ENCODE measurements at regions not wholly inside any gene's neighbourhood (a gene's known extent, or its start where the extent isn't known, plus 50 kb on each side); places are given as distances from the start of the nearest gene placed in this dataset.

GRCh38 chr13:84661718-84662117, 779.4 kb upstream of the SLITRK1 start:
- H3K36me3 Mint-ChIP-seq (ENCODE audit: insufficient read depth in 2 of 2), result no peaks in the 10 kb centered on the region
- no peaks in the 10 kb centered on the region for H3K4me1 Mint-ChIP-seq (ENCODE audit: low read depth)
- ATAC-seq (replicated peaks in 1 of 2), result no peak
- DNase-seq, result no peak
- H3K27ac Mint-ChIP-seq, result no peak overlapping the region
- no peak overlapping the region for H3K4me3 Mint-ChIP-seq
- no peaks in the 10 kb centered on the region for H3K27me3 Mint-ChIP-seq (ENCODE audit: low read depth)
- H3K9me3 Mint-ChIP-seq, result peaks cover 1 to 9% of the 10 kb centered on the region in 2 donors

DNA sequence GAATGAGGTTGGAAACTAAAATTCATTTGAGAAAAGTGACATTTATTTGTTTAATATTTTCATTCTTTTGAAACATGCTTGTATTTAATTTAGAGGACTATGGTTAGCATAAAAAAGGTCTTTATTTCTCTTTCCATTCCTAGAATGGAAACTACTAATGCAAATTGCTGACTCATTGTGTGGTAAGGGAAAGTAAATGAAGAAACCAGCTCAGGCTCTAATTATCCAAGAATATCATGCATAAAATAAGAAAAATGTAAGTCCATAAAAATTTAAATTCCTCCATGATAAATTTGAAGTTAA, 777.0 kb upstream of the SLITRK1 start:
- peaks cover 0 to 6% of the 10 kb centered on the region in 2 donors for H3K9me3 Mint-ChIP-seq
- no peaks in the 10 kb centered on the region for H3K4me1 Mint-ChIP-seq (ENCODE audit: low read depth)
- H3K36me3 Mint-ChIP-seq (ENCODE audit: insufficient read depth in 2 of 2), result no peaks in the 10 kb centered on the region
- no peak for ATAC-seq (replicated peaks in 1 of 2)
- H3K27me3 Mint-ChIP-seq (ENCODE audit: low read depth), result no peaks in the 10 kb centered on the region
- no peak for DNase-seq
- no peak overlapping the region for H3K27ac Mint-ChIP-seq
- no peak overlapping the region for H3K4me3 Mint-ChIP-seq

- Mint-ChIP-seq H3K36me3 (ENCODE audit: insufficient read depth in 2 of 2) (no peaks in the 10 kb centered on the region), H3K27ac (no peak overlapping the region), H3K9me3 (peaks cover 0 to 5% of the 10 kb centered on the region in 2 donors), H3K4me3 (no peak overlapping the region), H3K4me1 (ENCODE audit: low read depth) (no peaks in the 10 kb centered on the region), H3K27me3 (ENCODE audit: low read depth) (no peaks in the 10 kb centered on the region)
- ATAC-seq (replicated peaks in 1 of 2) (no peak), DNase-seq (no peak)
These were observed 776.5 kb upstream of the SLITRK1 start for GRCh38 chr13:84658491-84659358.

GRCh38 chr13:84655677-84656076, 773.4 kb upstream of the SLITRK1 start:
- Mint-ChIP-seq H3K27me3 (ENCODE audit: low read depth) (no peaks in the 10 kb centered on the region), H3K4me1 (ENCODE audit: low read depth) (no peaks in the 10 kb centered on the region), H3K9me3 (no peaks in the 10 kb centered on the region), H3K36me3 (ENCODE audit: insufficient read depth in 2 of 2) (no peaks in the 10 kb centered on the region), H3K4me3 (no peak overlapping the region), H3K27ac (no peak overlapping the region)
- ATAC-seq (replicated peaks in 1 of 2) (no peak), DNase-seq (no peak)

- DNase-seq, result no peak
- no peak overlapping the region for H3K27ac Mint-ChIP-seq
- H3K36me3 Mint-ChIP-seq (ENCODE audit: insufficient read depth in 2 of 2), result no peaks in the 10 kb centered on the region
- H3K9me3 Mint-ChIP-seq, result no peaks in the 10 kb centered on the region
- no peak overlapping the region for H3K4me3 Mint-ChIP-seq
- no peak for ATAC-seq (replicated peaks in 1 of 2)
- H3K4me1 Mint-ChIP-seq (ENCODE audit: low read depth), result no peaks in the 10 kb centered on the region
- H3K27me3 Mint-ChIP-seq (ENCODE audit: low read depth), result no peaks in the 10 kb centered on the region
These were observed 772.5 kb upstream of the SLITRK1 start for GRCh38 chr13:84654654-84655275.

GRCh38 chr13:84653915-84654534, 771.8 kb upstream of the SLITRK1 start:
- no peaks in the 10 kb centered on the region for H3K27me3 Mint-ChIP-seq (ENCODE audit: low read depth)
- no peaks in the 10 kb centered on the region for H3K36me3 Mint-ChIP-seq (ENCODE audit: insufficient read depth in 2 of 2)
- H3K9me3 Mint-ChIP-seq, result no peaks in the 10 kb centered on the region
- no peak overlapping the region for H3K27ac Mint-ChIP-seq
- no peak for ATAC-seq (replicated peaks in 1 of 2)
- H3K4me3 Mint-ChIP-seq, result no peak overlapping the region
- no peaks in the 10 kb centered on the region for H3K4me1 Mint-ChIP-seq (ENCODE audit: low read depth)
- DNase-seq, result no peak

DNA sequence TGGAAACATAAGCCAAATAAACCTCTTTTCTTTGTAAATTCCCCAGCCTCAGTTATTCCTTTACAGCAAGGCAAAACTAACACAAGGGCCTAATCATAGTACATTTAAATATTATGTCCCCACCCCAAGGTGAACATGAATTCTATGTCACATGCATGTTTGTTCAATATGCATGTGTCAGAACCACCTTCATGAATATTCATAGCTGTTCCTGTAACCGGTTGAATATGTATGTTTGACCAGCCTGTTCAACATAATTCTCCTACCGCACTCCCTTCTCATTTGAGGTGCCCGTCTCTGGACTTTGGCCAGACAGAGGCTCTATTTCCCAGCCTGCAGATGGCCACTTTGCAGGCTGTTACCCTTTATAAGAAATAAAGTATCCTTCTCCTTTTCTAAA, 769.4 kb upstream of the SLITRK1 start:
- H3K27me3 Mint-ChIP-seq (ENCODE audit: low read depth), result no peaks in the 10 kb centered on the region
- H3K27ac Mint-ChIP-seq, result no peak overlapping the region
- ATAC-seq (replicated peaks in 1 of 2) (no peak), DNase-seq (no peak)
- H3K36me3 Mint-ChIP-seq (ENCODE audit: insufficient read depth in 2 of 2), result no peaks in the 10 kb centered on the region
- H3K4me3 Mint-ChIP-seq, result no peak overlapping the region
- no peaks in the 10 kb centered on the region for H3K9me3 Mint-ChIP-seq
- no peaks in the 10 kb centered on the region for H3K4me1 Mint-ChIP-seq (ENCODE audit: low read depth)

GRCh38 chr13:84651288-84651687, 769.0 kb upstream of the SLITRK1 start:
- Mint-ChIP-seq H3K27ac (no peak overlapping the region), H3K9me3 (no peaks in the 10 kb centered on the region), H3K4me3 (no peak overlapping the region), H3K4me1 (ENCODE audit: low read depth) (no peaks in the 10 kb centered on the region), H3K36me3 (ENCODE audit: insufficient read depth in 2 of 2) (no peaks in the 10 kb centered on the region), H3K27me3 (ENCODE audit: low read depth) (no peaks in the 10 kb centered on the region)
- DNase-seq (no peak), ATAC-seq (replicated peaks in 1 of 2) (no peak)

DNA sequence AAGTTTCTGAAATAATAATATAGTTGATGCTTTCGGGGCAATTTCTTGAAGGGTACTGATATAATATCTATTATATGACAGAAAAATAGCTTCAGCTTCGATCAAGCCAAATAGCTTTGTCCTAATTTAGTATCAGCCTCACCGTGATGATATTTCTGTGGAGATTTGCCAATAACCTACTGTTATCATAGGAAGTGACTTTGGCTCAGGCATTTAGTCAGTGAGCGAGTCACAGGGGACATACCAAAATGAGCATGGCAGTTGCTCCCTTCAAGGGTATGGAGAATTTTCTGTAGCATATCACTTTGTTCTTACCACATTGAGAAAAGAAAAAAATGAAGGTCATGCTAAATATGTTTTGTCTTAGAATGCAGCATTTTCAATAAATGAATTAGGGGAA, 767.6 kb upstream of the SLITRK1 start:
- DNase-seq, result no peak

DNA sequence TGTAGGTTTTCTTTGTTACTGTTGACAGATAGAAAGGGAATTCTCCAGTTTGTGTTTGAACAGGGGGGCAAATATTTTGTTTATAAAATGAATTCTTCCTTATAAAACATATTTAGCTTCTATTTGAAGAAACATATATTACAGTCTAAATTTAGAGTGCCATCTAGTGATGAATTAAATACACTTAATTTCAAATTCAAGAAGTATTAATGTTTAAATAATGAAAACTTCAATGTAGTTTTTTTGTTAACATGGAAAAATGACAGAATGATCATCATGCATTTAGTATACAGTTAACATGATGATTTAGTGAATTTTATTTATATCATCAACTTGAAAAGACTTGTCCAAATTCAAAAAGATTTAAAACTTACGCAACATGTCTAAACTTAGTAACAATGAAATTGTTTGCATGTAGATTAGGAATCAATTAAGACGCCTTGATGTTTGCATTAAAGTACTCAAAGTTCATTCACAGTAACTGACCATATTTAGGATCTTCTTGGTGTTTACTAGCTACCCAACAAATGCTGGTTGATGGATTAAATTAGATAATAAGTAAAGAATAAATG, 765.9 kb upstream of the SLITRK1 start:
- Mint-ChIP-seq H3K4me1 (ENCODE audit: low read depth) (no peaks in the 10 kb centered on the region), H3K27me3 (ENCODE audit: low read depth) (no peaks in the 10 kb centered on the region), H3K4me3 (no peak overlapping the region), H3K27ac (no peak overlapping the region), H3K36me3 (ENCODE audit: insufficient read depth in 2 of 2) (no peaks in the 10 kb centered on the region), H3K9me3 (no peaks in the 10 kb centered on the region)
- DNase-seq (no peak), ATAC-seq (replicated peaks in 1 of 2) (no peak)

More for the DNA sequence above, 767.6 kb upstream of the SLITRK1 start:
- Mint-ChIP-seq H3K27ac (no peak overlapping the region), H3K9me3 (no peaks in the 10 kb centered on the region), H3K4me1 (ENCODE audit: low read depth) (no peaks in the 10 kb centered on the region), H3K4me3 (no peak overlapping the region), H3K36me3 (ENCODE audit: insufficient read depth in 2 of 2) (no peaks in the 10 kb centered on the region), H3K27me3 (ENCODE audit: low read depth) (no peaks in the 10 kb centered on the region)
- ATAC-seq (replicated peaks in 1 of 2), result no peak

- ATAC-seq (replicated peaks in 1 of 2) (no peak), DNase-seq (no peak)
- Mint-ChIP-seq H3K4me1 (ENCODE audit: low read depth) (no peaks in the 10 kb centered on the region), H3K36me3 (ENCODE audit: insufficient read depth in 2 of 2) (no peaks in the 10 kb centered on the region), H3K9me3 (no peaks in the 10 kb centered on the region), H3K27me3 (ENCODE audit: low read depth) (no peaks in the 10 kb centered on the region), H3K27ac (no peak overlapping the region), H3K4me3 (no peak overlapping the region)
These were observed 764.7 kb upstream of the SLITRK1 start for GRCh38 chr13:84646957-84647356.

- H3K36me3 Mint-ChIP-seq (ENCODE audit: insufficient read depth in 2 of 2), result no peaks in the 10 kb centered on the region
- no peak overlapping the region for H3K4me3 Mint-ChIP-seq
- no peaks in the 10 kb centered on the region for H3K4me1 Mint-ChIP-seq (ENCODE audit: low read depth)
- ATAC-seq (replicated peaks in 1 of 2), result no peak
- peaks cover 2% of the 10 kb centered on the region in 2 donors for H3K9me3 Mint-ChIP-seq
- no peak overlapping the region for H3K27ac Mint-ChIP-seq
- H3K27me3 Mint-ChIP-seq (ENCODE audit: low read depth), result no peaks in the 10 kb centered on the region
- DNase-seq, result no peak
These were observed 763.1 kb upstream of the SLITRK1 start for GRCh38 chr13:84645196-84646012.

DNA sequence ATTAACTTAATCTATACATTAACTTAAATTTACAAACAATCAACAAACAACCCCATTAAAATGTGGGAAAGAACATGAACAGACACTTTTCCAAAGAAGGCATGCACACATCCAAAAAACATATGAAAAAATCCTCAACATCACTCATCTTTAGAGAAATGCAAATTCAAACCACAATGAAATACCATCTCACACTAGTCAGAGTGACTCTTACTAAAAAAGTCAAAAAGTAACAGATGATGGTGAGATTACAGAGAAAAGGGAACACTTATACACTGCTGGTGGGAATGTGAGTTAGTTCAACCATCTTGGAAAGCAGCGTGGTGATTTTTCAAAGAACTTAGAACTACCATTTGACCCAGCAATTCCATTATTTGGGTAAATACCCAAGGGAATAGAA, 759.2 kb upstream of the SLITRK1 start:
- Mint-ChIP-seq H3K4me3 (no peak overlapping the region), H3K4me1 (ENCODE audit: low read depth) (no peaks in the 10 kb centered on the region), H3K9me3 (peaks cover 7 to 8% of the 10 kb centered on the region in 2 donors), H3K36me3 (ENCODE audit: insufficient read depth in 2 of 2) (no peaks in the 10 kb centered on the region), H3K27ac (no peak overlapping the region), H3K27me3 (ENCODE audit: low read depth) (no peaks in the 10 kb centered on the region)
- DNase-seq, result no peak
- no peak for ATAC-seq (replicated peaks in 1 of 2)
